HG02759 (cell line): ENCODE measurements at regions not wholly inside any gene's neighbourhood (a gene's known extent, or its start where the extent isn't known, plus 50 kb on each side); places are given as distances from the start of the nearest gene placed in this dataset.
"Not testable (repeated sequence)": the region's sequence is repeated elsewhere in the genome, so short reads cannot be mapped to it uniquely, and the experiment has no call there.

Experiments used
- ATAC-seq: cut with Tn5 transposase; IDR thresholded peaks from one replicate; pipeline ENCODE4 v1.9.1; 2021; ENCODE audit warnings: mild to moderate bottlenecking, moderate library complexity; ENCODE audit not compliant: unreplicated experiment

DNA sequence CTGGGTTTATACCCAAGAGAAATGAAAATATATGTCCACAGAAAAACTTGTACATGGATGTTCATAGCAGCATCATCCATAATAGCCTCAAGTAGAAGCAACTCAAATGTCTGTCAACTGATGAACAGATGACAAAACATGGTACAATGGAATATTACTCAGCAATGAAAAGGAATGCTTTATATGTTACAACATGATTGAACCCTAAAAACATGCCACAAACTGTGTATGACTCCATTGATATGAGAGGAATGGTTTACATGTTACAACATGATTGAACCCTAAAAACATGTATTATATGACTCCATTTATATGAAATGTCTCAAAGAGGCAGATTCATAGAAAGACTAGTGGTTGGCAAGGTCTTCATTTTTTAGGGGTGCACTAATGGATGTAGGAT, 104.8 kb downstream of the LAT start:
- ATAC-seq: not testable (repeated sequence)

DNA sequence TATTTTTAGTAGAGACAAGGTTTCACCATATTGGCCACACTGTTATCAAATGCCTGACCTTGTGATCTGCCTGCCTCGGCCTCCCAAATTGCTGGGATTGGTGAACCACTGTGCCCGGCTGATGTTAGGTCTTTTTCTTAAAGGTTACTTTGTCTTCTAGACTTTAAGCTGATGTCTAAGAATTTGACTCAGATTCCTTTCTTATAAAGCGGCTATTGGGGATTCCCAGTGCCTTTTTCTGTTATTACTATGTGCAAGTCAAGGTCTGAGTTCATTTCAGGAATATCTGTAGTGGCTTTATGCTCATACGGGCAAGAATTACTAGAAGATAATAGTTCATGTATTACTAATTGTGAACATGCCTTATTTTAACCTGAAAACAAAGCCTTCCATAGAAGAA, 102.8 kb downstream of the LAT start:
- ATAC-seq: peak; percentile 71

DNA sequence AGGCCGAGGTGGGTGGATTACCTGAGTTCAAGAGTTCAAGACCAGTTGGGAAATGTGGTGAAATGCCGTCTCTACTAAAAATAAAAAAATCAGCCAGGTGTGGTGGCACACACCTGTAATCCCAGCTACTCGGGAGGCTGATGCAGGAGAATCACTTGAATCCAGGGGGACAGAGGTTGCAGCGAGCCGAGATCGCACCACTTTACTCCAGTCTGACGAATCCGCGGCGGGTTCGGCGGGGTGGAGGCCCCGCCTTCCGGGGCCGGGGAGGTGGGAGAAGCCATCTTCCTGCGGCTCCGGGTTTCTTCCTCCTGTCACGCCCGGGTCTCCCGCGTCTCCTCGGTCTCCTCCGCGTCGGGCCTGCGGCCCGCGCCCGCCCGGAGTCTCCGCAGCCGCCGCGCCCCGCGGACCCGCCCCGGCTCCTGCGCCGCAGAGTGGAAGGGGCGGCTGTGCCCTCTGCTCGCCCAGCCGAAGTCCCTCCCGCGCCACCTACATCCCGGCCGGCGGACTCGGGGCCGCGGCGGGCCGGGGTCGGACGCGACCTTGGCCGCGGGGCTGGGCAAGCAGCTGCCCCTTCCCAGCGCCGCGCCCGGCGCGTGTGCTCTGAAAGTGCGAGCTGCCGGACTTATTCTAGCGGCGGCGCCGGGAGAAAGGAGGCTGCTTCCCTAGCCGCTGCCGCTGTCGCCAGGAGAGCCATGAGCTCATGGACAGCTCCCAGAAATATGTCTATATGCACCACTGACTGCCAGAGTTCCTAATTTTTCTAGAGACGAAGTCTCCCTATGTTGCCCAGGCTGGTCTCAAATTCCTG, 97.2 kb downstream of the LAT start:
- peak; percentile 72 for ATAC-seq

DNA sequence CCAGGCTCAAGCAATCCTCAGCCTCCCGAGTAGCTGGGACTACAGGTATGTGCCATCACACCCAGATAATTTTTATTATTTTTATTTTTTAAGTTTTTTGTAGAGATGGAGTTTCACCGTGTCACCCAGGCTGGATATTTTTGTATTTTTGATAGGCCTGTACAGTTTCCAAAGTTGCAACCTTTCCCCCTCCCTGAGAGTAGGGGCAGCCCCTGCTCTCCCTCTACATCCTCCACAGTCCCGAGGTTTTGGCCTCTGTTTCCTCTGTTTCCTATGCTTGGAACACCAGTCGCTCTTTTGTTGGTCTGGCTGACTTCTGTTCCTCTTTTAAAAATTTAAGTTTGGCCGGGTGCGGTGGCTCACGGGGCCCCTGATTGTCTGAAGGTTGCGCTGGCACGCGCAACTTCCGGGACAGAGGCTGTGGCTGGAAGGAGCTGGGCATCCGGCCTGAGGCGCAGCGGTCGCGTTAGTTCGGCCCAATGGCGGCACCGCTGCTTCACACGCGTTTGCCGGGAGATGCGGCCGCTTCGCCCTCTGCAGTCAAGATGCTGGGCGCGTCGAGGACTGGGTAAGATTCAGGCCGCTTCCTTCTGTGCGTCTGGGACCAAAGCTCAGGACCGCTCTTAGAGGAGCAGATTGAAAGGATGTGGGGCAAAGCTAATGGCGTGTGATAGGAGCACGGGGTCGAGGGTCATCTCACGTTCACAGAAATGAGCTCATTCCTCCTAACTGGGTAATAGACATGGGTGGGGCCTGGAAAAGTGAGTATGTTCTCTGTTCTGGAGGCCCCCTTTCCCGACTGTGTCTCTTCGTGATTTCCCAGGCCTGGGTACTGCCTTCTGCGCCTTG, 89.9 kb downstream of the LAT start:
- peak; percentile 93 for ATAC-seq

DNA sequence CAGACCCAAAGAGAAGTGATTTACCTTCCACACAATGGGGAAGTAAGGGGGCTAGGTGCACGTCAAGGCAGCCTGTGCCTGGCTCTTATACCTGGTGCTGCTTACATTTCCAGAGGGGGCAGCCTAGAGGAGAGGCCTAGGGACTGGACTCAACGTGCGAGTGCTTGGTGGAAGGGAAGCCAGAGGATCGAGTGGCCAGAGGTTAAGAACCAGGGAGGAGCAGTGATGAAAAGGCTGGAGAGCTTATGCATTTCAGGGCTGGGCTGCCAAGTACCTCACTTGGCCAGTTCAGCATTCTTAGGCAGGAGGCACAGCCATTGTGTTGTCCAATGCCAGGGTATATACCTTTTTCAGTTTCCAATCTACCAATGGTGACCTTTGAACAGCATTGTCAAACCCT, 77.4 kb downstream of the LAT start:
- not testable (repeated sequence) for ATAC-seq

DNA sequence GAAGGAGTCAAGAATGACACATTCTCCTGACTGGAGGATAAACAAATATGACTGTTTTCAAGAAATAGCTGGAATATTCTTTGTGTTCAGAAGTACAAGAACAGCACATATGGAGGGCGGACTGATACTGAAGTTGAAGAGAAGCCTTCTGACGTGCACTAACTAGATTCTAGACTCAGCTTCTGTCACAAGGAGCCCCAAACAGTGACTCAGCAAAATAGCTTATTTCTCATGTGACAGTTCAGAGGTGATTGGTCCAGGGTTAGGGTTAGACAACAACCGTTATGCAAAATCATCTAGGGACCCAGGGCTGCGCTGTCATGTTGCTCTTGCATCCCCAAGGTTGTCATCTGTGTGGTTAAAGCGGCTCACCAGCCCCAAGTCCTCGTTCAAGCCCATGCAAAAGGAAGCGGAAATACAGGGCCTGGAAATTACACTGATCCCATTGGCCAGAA, 76.6 kb downstream of the LAT start:
- ATAC-seq: not testable (repeated sequence)

DNA sequence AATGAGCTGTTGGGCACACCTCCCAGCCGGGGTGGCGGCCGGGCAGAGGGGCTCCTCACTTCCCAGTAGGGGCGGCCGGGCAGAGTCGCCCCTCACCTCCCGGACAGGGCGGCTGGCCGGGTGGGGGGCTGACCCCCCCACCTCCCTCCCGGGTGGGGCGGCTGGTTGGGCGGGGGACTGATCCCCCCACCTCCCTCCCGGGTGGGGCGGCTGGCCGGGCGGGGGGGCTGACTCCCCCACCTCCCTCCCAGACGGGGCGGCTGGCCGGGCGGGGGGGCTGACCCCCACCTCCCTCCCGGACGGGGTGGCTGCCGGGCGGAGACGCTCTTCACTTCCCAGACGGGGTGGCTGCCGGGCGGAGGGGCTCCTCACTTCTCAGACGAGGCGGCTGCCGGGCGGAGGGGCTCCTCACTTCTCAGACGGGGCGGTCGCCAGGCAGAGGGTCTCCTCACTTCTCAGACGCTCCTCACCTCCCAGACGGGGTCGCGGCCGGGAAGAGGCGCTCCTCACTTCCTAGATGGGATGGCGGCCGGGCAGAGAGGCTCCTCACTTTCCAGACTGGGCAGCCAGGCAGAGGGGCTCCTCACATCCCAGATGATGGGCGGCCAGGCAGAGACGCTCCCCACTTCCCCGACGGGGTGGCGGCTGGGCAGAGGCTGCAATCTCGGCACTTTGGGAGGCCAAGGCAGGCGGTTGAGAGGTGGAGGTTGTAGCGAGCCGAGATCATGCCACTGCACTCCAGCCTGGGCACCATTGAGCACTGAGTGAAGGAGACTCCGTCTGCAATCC, 75.4 kb downstream of the LAT start:
- ATAC-seq: not testable (repeated sequence)

DNA sequence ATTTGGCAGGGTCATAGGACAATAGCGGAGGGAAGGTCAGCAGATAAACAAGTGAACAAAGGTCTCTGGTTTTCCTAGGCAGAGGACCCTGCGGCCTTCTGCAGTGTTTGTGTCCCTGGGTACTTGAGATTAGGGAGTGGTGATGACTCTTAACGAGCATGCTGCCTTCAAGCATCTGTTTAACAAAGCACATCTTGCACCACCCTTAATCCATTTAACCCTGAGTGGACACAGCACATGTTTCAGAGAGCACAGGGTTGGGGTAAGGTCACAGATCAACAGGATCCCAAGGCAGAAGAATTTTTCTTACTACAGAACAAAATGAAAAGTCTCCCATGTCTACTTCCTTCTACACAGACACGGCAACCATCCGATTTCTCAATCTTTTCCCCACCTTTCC, 74.7 kb downstream of the LAT start:
- not testable (repeated sequence) for ATAC-seq
